HEK293T (cell line): ENCODE measurements at regions not wholly inside any gene's neighbourhood (a gene's known extent, or its start where the extent isn't known, plus 50 kb on each side); places are given as distances from the start of the nearest gene placed in this dataset.

Experiments
- BHLHE40 ChIP-seq: fragments of 450-650 bp; IDR thresholded peaks from 2 replicates; pipeline ENCODE4 v1.6.1; 2016; ENCODE audit warnings: mild to moderate bottlenecking, moderate library complexity, borderline replicate concordance
- ELF4 ChIP-seq: fragments of 450-650 bp; IDR thresholded peaks from 2 replicates; pipeline ENCODE4 v1.6.1; 2017; ENCODE audit warnings: antibody characterized with exemption
- FOXA1 ChIP-seq: fragments of 450-650 bp; IDR thresholded peaks from 2 replicates; pipeline ENCODE4 v1.6.1; 2016; ENCODE audit warnings: mild to moderate bottlenecking
- FOXM1 ChIP-seq: fragments of 450-650 bp; IDR thresholded peaks from 2 replicates; pipeline ENCODE4 v1.6.1; 2017; ENCODE audit warnings: mild to moderate bottlenecking, borderline replicate concordance
- HDGF ChIP-seq: fragments of 450-650 bp; IDR thresholded peaks from 2 replicates; pipeline ENCODE4 v1.6.1; 2017; ENCODE audit warnings: antibody characterized with exemption, borderline replicate concordance
- L3MBTL2 ChIP-seq: fragments of 450-650 bp; conservative IDR thresholded peaks from 2 replicates; pipeline ENCODE4 v1.6.1; 2016; ENCODE audit warnings: mild to moderate bottlenecking
- NFRKB ChIP-seq: fragments of 450-650 bp; IDR thresholded peaks from 2 replicates; pipeline ENCODE4 v1.6.1; 2016; ENCODE audit warnings: mild to moderate bottlenecking, moderate library complexity
- PKNOX1 ChIP-seq: fragments of 450-650 bp; IDR thresholded peaks from 2 replicates; pipeline ENCODE4 v1.6.1; 2016
- SP1 ChIP-seq: fragments of 450-650 bp; IDR thresholded peaks from 2 replicates; pipeline ENCODE4 v1.6.1; 2017
- SUZ12 ChIP-seq: fragments of 450-650 bp; IDR thresholded peaks from 2 replicates; pipeline ENCODE4 v1.6.1; 2016; ENCODE audit warnings: mild to moderate bottlenecking
- TARDBP ChIP-seq: fragments of 450-650 bp; IDR thresholded peaks from 2 replicates; pipeline ENCODE4 v1.6.1; 2016
- ZNF384 ChIP-seq: fragments of 450-650 bp; IDR thresholded peaks from 2 replicates; pipeline ENCODE4 v1.6.1; 2016

- no peak for TF ChIP-seq PKNOX1
- TF ChIP-seq NFRKB = no peak
- no peak for TF ChIP-seq BHLHE40
- no peak for TF ChIP-seq SUZ12
- no peak for TF ChIP-seq SP1
- no peak for TF ChIP-seq TARDBP
- TF ChIP-seq HDGF = no peak
- no peak for TF ChIP-seq L3MBTL2
- no peak for TF ChIP-seq FOXM1
- no peak for TF ChIP-seq ELF4
- TF ChIP-seq ZNF384 = no peak
- TF ChIP-seq FOXA1 = no peak
Measured at GRCh38 chr5:164376843-164377242, 871.4 kb downstream of the MAT2B start.
